ENCODE measurements at regions not wholly inside any gene's neighbourhood (a gene's known extent, or its start where the extent isn't known, plus 50 kb on each side); places are given as distances from the start of the nearest gene placed in this dataset.

DNA sequence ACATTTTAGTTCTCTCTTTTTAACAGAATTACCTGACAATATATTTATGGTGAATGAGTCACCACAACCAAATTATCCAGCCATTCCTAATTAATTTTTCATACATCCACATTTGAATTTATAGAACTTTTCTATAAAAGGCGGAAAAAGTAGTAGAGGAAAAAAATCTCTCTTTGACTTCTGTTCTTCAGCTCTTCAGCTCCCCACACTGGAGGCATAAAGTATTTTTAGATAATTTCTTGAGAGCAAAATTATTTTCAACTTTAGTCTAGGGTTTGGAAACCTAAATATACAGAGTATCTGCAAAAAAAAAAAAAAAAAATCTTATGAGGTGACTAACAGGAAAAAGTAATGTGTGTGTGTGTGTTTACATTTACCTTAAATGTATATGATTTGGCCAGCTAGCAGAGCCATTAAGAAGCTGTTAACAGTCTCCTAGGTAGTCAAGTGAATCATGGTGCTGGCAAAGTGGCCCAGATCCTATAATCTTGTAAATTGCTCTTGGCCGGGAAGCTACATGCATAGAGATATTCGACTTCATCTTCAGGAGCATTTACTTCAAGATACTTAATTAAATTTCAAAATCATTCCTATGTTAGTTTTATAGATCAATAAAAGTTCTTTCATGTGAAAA, 383.1 kb upstream of the STEAP1 start:
- Mint-ChIP-seq H3K9me3 (no peaks in the 10 kb centered on the region), H3K27me3 (no peaks in the 10 kb centered on the region), H3K4me1 (ENCODE audit: low read depth) (no peaks in the 10 kb centered on the region), H3K36me3 (ENCODE audit: low read depth) (no peaks in the 10 kb centered on the region), H3K27ac (no peak overlapping the region), H3K4me3 (no peak overlapping the region)

DNA sequence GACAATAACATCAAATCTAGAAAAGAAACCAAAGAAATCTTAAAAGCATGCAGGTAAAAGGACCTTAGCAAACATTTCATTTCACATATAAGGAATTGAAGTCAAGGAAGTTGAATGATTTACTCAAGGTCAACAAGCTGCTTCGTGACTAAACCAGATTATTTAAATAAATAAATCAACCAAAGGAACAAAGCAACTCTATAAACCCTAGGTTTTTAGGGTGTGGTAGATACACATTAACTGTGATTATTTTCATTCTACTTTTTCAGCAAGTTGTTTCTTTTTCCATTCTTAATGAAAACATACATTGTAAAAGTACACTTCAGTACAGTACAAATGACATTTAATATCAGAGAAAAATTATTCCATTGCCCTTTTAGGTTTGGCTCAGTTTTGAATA, 382.0 kb upstream of the STEAP1 start:
- H3K4me1 Mint-ChIP-seq (ENCODE audit: low read depth) = no peaks in the 10 kb centered on the region
- H3K36me3 Mint-ChIP-seq (ENCODE audit: low read depth) = no peaks in the 10 kb centered on the region
- no peaks in the 10 kb centered on the region for H3K27me3 Mint-ChIP-seq
- no peak overlapping the region for H3K27ac Mint-ChIP-seq
- H3K9me3 Mint-ChIP-seq = no peaks in the 10 kb centered on the region
- H3K4me3 Mint-ChIP-seq = no peak overlapping the region

DNA sequence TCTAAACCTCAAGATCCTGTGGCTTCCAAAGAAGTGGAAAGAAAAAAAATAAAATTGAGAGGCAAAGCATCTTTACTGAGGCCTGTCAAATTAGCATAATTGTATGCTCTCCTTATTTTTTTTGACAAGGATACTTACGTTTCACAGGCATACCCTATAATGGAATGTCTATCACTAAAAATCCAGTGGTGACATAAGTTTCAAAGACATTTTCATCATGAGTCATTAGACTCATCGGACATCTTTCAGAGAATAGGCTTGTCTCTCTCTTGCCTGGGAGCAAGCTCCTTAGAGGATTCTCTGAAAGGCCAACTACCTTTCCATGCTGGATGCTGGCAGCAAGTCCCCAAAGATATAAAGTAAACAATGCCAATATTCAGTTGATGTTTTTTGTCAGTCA, 380.7 kb upstream of the STEAP1 start:
- Mint-ChIP-seq H3K9me3 (no peaks in the 10 kb centered on the region), H3K4me1 (ENCODE audit: low read depth) (no peaks in the 10 kb centered on the region), H3K36me3 (ENCODE audit: low read depth) (no peaks in the 10 kb centered on the region), H3K27me3 (no peaks in the 10 kb centered on the region), H3K4me3 (no peak overlapping the region), H3K27ac (no peak overlapping the region)

DNA sequence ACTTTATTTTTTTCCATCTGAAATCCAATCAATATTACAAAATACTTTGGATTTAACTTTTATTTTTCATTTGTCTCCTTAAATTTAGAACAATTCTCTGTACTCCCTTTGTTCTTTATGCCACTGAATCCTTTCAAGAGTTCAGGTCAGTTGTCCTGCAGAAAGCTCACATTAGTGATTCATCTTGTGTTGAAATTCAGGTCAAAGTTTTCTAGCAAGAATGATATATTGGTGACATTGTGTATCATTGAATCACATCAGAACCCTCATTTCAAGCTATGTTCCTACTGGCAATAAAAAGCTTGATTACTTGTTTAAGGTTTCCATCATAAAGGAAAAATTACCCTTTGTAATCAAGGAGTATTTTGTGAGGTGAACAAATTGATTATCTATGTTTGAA, 378.8 kb upstream of the STEAP1 start:
- Mint-ChIP-seq H3K36me3 (ENCODE audit: low read depth) (no peaks in the 10 kb centered on the region), H3K9me3 (peaks cover 3% of the 10 kb centered on the region), H3K27me3 (no peaks in the 10 kb centered on the region), H3K27ac (no peak overlapping the region), H3K4me1 (ENCODE audit: low read depth) (no peaks in the 10 kb centered on the region), H3K4me3 (no peak overlapping the region)

DNA sequence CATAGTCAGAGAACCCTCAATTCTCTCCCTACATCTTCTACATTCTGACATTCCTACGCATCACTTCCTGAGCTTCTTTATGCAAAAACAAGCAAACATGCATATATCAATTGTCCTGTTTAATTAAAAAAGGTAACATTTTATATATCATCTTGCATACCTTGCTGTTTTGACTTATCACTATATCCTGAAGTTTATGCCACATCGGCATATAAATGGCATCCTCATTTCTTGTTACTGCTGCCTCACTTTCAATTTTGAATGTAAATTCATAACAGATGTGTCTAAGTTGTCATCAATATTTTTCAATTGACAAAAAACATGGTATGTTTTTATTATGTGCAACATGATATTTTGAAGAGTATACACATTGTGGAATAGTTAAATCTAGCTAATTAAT, 377.3 kb upstream of the STEAP1 start:
- Mint-ChIP-seq H3K4me1 (ENCODE audit: low read depth) (no peaks in the 10 kb centered on the region), H3K36me3 (ENCODE audit: low read depth) (no peaks in the 10 kb centered on the region), H3K4me3 (no peak overlapping the region), H3K9me3 (peaks cover 3% of the 10 kb centered on the region), H3K27ac (no peak overlapping the region), H3K27me3 (no peaks in the 10 kb centered on the region)

DNA sequence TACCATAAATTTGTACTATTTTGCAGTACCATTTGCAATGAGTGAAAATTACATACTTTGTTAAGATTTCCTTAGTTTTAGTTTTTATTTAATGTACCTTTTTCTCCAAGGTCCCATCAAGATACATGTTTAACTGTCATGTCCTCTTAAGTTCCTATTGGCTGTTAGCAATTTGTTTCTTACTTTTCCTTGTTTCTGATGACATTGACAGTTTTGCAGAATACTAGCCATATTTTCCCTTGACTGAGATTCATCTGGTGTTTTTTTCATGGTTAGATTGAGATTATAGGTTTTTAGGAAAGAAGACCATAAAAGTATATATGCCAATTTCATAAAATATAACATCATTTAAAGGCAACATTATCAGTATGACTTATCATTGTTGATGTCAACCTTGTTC, 376.8 kb upstream of the STEAP1 start:
- Mint-ChIP-seq H3K9me3 (peaks cover 3% of the 10 kb centered on the region), H3K4me1 (ENCODE audit: low read depth) (no peaks in the 10 kb centered on the region), H3K36me3 (ENCODE audit: low read depth) (no peaks in the 10 kb centered on the region), H3K27me3 (no peaks in the 10 kb centered on the region), H3K4me3 (no peak overlapping the region), H3K27ac (no peak overlapping the region)

DNA sequence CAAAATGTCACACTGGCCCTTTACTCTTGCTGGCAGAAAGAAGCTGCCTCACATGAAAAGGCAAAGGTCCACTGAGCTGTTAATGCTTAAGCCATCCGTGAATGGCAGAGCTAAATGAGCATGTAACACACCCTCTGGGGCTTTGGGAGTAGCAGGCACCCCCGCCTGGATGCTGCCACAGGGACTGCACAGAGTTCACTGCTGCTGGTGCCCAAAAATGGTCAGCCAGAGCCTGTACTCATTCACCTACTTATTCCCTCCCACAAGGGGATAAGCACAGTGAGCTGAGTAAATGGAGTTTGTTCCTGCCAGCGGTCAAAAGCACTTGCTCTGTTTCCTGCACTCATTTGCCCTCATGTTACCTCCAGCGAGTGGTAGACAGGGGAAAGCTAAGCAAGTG, 374.0 kb upstream of the STEAP1 start:
- Mint-ChIP-seq H3K4me1 (ENCODE audit: low read depth) (no peaks in the 10 kb centered on the region), H3K27ac (no peak overlapping the region), H3K27me3 (no peaks in the 10 kb centered on the region), H3K4me3 (no peak overlapping the region), H3K36me3 (ENCODE audit: low read depth) (no peaks in the 10 kb centered on the region), H3K9me3 (peaks cover 8% of the 10 kb centered on the region)

DNA sequence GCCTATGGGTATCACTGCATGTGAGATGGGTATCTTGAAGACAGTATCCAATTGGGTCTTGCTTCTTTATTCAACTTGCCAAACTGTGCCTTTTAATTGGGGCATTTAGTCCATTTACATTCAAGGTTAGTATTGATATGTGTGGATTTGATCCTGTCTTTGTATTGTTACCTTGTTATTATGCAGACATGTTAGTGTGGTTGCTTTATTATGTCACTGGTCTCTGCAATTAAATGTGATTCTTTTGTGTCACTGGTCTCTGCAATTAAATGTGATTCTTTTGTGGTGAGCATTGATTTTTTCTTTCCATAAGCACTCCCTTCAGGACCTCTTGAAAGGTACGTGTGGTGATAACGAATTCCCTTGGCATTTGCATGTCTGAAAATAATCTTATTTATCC, 357.8 kb upstream of the STEAP1 start:
- H3K4me1 Mint-ChIP-seq (ENCODE audit: low read depth) = no peaks in the 10 kb centered on the region
- H3K9me3 Mint-ChIP-seq = no peaks in the 10 kb centered on the region
- no peaks in the 10 kb centered on the region for H3K36me3 Mint-ChIP-seq (ENCODE audit: low read depth)
- H3K27me3 Mint-ChIP-seq = no peaks in the 10 kb centered on the region
- no peak overlapping the region for H3K4me3 Mint-ChIP-seq
- H3K27ac Mint-ChIP-seq = no peak overlapping the region

DNA sequence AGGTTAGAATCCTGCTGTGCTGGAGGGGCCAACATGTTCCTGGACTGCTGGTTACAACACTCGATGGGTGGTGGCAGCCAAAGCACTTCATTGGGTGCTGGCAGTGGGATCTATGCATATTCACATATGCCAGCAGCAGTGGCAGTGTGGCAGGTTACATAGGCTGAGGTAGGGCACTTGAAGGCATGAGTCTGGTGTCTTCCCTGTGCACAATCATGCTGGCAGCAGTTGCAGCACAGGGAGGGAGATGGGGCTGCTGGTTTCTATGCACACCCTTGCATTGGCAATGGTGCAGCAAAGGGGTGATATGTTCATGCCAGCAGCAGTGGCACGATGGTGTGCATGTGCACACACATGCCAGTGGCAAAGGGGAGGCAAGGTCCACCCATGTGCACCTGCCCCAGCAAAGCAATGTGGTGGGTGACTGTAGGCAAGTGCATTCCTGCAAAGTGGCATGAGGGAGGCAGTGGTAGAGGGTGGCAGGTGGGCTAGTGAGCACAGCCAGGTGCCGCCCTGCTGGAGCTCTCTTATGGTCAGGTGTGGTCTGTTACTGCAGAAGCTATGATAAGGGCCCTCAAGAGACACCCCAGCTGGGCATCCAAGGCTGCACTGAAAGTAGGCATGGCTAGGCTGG, 356.2 kb upstream of the STEAP1 start:
- Mint-ChIP-seq H3K4me1 (ENCODE audit: low read depth) (no peaks in the 10 kb centered on the region), H3K27me3 (no peaks in the 10 kb centered on the region), H3K9me3 (no peaks in the 10 kb centered on the region), H3K4me3 (no peak overlapping the region), H3K27ac (no peak overlapping the region), H3K36me3 (ENCODE audit: low read depth) (no peaks in the 10 kb centered on the region)

DNA sequence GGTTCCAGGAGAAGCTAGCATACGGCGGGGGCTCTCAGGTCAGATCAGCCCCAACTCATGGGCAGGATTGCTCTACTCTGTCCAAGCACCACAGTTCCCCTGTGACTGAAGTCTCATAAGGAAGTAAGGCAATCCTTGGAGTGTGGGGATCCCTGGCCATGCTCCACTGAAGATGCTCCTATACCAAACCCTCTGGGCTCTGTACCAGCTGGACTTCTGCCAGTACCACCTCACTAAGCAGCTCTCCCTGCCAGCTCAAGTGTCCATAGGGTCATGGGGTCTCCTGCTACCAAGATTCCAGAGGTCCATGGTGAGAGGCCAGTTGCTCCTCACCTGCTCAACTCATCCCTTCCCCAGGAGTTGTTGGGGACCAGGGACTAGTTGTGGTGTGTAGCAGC, 355.7 kb upstream of the STEAP1 start:
- no peaks in the 10 kb centered on the region for H3K4me1 Mint-ChIP-seq (ENCODE audit: low read depth)
- H3K27me3 Mint-ChIP-seq = no peaks in the 10 kb centered on the region
- no peak overlapping the region for H3K27ac Mint-ChIP-seq
- no peak overlapping the region for H3K4me3 Mint-ChIP-seq
- H3K36me3 Mint-ChIP-seq (ENCODE audit: low read depth) = no peaks in the 10 kb centered on the region
- no peaks in the 10 kb centered on the region for H3K9me3 Mint-ChIP-seq

DNA sequence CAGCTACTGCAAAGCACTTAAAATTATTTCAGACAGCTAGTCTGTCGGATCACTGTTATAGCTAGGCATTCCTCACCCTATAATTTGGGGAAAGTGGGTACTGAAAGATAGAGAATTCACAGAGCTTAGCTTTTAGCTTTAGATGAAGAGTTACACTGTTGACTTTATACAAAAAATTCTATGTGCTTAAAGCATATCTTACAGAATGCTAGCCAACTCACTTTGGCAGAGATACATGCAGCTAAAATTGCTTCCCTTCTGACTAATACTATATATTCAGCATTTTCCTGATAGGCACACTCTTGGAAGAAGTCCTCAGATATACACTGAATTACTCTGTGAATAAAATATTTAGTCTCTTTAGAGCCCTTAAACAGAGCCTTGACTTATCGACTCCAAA, 353.5 kb upstream of the STEAP1 start:
- Mint-ChIP-seq H3K9me3 (no peaks in the 10 kb centered on the region), H3K36me3 (ENCODE audit: low read depth) (no peaks in the 10 kb centered on the region), H3K4me3 (no peak overlapping the region), H3K27ac (no peak overlapping the region), H3K27me3 (no peaks in the 10 kb centered on the region), H3K4me1 (ENCODE audit: low read depth) (no peaks in the 10 kb centered on the region)

DNA sequence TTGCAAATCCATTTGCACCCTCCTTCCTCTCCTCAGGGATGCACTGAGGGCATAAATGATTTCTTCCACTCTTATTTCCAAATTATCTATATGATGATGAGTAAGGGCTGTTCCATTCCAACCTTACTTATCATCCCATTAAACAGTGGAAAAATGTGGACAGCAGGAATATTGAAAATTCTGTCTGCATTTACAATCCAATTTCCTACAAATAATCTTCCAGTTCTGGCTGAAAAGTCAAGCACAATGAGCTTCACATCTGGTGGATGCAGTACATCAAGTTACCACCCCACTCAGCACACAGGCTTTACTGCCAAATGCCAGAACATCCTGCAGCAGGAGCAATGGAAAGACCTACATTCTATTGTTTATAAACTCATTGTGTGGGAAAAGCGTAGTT, 345.0 kb upstream of the STEAP1 start:
- Mint-ChIP-seq H3K27me3 (no peaks in the 10 kb centered on the region), H3K9me3 (peaks cover 8% of the 10 kb centered on the region), H3K27ac (no peak overlapping the region), H3K4me3 (no peak overlapping the region), H3K36me3 (ENCODE audit: low read depth) (no peaks in the 10 kb centered on the region), H3K4me1 (ENCODE audit: low read depth) (no peaks in the 10 kb centered on the region)

DNA sequence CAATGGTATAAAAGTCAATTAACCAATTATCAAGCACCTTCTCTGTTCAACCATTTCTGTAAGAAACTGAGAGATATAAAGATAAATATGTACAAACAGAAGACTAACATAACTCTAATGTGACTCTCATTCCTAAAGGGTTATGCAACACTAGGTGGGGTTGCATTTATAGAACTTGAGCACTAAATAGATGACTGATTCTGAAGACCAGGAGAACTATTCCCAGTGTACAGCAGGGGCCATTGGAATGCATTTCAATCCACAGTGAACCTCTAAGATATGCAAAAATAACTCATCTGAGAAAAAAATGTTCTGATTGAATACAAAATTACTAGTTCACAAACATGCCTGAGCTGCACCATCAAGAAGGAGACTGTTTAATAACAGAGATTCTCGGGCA, 341.2 kb upstream of the STEAP1 start:
- Mint-ChIP-seq H3K36me3 (ENCODE audit: low read depth) (no peaks in the 10 kb centered on the region), H3K27ac (no peak overlapping the region), H3K9me3 (peaks cover 7% of the 10 kb centered on the region), H3K4me1 (ENCODE audit: low read depth) (no peaks in the 10 kb centered on the region), H3K4me3 (no peak overlapping the region), H3K27me3 (no peaks in the 10 kb centered on the region)

DNA sequence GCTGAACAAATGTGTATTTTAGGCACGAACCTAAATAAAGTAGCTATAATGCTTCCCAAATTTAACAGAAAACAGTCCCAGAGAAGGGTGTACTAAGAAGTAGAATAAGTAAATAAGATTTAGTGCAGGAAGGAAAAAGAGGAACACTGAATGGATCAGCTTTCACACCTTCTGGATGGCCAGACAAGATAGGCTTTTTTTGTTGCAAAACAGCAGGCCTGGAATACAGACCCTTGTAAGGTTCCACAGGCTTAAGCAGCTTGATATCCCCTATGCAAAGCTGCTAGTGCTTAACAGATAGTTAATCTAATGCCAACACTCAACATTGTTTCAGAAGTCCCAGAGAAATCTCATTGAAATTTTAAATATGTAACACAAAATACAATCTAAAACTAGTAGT, 328.1 kb upstream of the STEAP1 start:
- Mint-ChIP-seq H3K4me1 (ENCODE audit: low read depth) (no peaks in the 10 kb centered on the region), H3K27ac (no peak overlapping the region), H3K27me3 (no peaks in the 10 kb centered on the region), H3K9me3 (no peaks in the 10 kb centered on the region), H3K4me3 (no peak overlapping the region), H3K36me3 (ENCODE audit: low read depth) (no peaks in the 10 kb centered on the region)

DNA sequence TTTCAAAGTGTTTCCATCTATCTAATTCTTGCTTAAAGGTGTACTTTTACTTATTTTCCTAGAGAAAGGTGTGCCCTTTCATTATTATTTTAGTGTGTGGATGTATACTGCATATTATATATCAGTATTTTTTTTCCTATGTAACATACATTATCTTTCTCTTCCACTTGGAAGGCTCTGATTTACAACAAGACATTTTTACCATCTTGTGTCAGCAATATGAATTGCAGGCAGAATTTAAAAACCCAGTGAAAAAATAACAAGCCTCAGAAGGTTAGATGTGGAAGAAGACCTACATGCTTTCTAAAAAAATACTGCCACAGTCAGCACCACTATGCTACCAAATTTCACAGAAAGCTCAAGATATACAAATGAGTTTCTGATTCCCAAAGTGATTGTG, 327.7 kb upstream of the STEAP1 start:
- Mint-ChIP-seq H3K4me3 (no peak overlapping the region), H3K27me3 (no peaks in the 10 kb centered on the region), H3K27ac (no peak overlapping the region), H3K4me1 (ENCODE audit: low read depth) (no peaks in the 10 kb centered on the region), H3K9me3 (no peaks in the 10 kb centered on the region), H3K36me3 (ENCODE audit: low read depth) (no peaks in the 10 kb centered on the region)

DNA sequence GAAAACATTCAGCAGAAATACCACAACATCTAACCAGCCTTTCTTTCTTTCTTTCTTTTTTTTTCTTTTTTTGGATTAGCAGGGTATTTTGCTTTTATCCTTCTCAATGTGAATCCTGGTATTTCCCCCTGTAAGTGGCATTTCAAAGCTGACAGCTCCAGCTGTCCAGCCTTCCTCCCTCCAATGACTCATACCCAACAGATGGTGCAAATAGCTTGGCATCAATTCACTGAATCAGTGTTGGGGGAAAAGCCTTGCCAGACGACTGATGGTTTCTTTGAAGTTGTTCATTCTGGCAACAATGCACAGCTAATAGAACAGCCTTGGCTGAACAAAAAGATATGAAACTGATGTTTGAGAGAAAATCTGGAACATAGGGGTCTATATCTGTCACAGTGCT, 316.8 kb upstream of the STEAP1 start:
- H3K27me3 Mint-ChIP-seq = no peaks in the 10 kb centered on the region

More for the DNA sequence above, 316.8 kb upstream of the STEAP1 start:
- Mint-ChIP-seq H3K4me1 (ENCODE audit: low read depth) (no peaks in the 10 kb centered on the region), H3K36me3 (ENCODE audit: low read depth) (no peaks in the 10 kb centered on the region), H3K4me3 (no peak overlapping the region), H3K27ac (no peak overlapping the region), H3K9me3 (no peaks in the 10 kb centered on the region)
